ENCODE measurements at regions not wholly inside any gene's neighbourhood (a gene's known extent, or its start where the extent isn't known, plus 50 kb on each side); places are given as distances from the start of the nearest gene placed in this dataset.

DNA sequence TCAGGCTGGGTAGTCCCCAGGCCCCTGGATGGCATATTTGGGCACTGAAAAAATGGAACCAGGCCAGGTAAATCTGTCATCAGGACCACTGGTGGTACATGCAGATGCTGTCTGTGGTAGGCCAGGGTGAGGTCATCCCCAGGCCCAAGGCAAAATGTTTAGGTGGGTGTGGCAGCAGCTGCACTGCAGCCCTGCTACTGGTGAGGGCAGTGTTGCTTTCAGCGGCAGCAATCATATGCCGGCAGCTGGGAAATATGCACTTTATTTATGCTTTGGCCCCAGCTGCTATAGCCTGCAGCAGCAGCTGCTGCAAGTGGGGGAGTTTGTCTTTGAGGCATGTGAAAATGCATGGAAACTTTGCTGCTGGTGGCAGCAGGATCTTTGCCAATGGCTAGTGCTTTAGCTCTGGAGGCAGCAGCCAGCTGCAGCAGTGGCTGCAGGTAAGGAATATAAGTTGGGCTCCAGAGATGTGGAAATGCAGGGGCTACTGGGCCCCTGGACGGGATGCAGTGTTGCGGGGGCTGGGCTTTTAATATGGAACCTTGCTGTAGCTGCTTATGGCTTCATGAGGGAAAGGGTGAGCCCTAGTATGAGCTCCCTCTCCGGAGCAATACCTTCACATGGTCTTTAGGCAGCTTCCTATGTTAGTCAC, 365.7 kb upstream of the CADM1 start:
- DNase-seq = no peak

DNA sequence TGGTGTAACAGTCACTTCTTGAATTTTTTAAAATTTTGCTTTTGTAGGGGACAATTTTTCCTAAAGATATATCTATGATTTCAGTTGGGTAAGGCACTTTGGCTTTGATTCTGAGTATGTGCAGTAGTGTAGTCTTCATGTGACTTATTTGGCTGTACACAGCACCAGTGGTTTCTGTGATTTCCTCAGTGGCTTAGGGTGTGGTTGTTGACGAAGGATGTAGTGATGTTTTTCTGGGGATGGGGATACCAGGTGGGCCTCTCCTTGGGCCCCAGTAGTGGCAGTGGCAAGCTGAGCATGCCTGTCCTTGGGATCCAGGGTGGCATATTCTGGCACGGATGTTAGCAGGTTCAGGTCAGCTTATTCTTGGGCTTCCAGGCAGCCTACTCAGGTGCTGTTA, 364.9 kb upstream of the CADM1 start:
- DNase-seq = no peak

- DNase-seq = no peak
Measured at GRCh38 chr11:115860246-115860645, 356.0 kb upstream of the CADM1 start.

DNA sequence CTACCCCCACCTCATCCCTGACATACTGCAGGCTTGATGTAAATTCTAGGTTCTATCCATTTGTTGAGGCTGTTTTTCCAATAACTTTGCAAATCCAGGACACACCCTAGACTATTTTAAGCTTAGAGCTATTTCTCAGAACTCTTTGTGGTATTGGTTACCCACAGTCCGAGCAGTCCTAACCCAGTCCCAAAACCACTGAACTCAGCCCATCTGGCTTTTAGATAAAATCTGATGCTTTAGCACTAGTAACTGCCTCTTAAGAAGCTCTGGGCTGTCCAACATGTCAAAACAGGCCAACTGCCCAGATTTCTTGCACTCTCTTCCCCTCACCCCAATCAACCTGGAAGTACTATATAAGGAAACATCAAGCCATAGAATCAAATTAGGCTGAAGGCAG, 344.4 kb upstream of the CADM1 start:
- DNase-seq = no peak

GRCh38 chr11:115848080-115848479, 343.9 kb upstream of the CADM1 start:
- DNase-seq = no peak

GRCh38 chr11:115845872-115846271, 341.7 kb upstream of the CADM1 start:
- no peak for DNase-seq

- DNase-seq = no peak
Measured at GRCh38 chr11:115843685-115844084, 339.5 kb upstream of the CADM1 start.

- no peak for DNase-seq
Measured at GRCh38 chr11:115843111-115843510, 338.9 kb upstream of the CADM1 start.

GRCh38 chr11:115820026-115820425, 315.8 kb upstream of the CADM1 start:
- DNase-seq = no peak

DNA sequence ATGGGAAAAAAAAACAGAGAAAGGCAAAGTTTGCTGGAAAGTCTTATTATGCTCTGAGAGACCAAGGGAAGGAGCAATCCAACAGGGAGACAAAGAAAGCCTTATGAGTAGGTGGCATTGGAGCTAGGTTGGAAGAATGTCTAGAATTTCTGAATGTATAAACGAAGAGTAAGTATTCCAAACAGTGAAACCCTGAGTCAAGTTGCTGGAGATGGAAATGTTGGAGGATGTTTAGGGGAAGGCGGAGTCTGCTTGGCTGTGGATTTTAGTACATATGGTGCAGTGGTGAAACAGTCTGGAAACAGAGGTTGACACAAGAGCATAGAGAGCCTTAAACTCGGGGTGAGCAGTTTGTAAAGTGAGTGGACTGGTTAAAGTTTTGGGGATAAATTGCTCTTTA, 314.8 kb upstream of the CADM1 start:
- no peak for DNase-seq

DNA sequence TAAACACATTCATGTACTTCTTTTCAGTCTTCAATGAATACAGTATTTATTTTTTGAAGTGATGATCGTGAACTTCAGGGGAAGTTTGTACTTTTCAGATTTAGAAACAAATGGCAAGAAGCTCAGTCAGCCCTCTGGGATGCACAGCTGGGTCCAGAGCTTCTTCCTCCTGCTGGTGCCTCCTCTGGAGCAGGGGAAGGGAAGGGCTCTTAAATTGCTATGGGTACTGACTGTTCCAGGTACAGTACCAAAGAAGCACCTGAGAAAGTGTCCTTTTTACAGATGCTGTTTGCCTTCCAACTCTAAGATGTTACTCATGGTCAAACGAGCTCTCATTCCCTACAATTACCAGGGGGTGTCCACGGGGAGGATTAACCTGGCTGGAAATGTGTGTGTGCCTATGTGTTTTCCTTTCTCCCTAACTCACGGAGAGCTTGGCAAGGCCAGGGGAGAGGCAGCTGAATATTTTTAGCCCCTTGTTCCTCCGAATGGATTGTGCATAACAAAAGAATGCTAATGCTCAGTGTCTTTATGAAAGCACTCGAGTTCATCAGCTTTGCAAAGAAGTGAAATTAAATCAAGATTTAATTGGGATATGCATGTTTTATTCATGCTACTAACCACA, 313.7 kb upstream of the CADM1 start:
- DNase-seq = no peak

GRCh38 chr11:115808351-115808940, 304.2 kb upstream of the CADM1 start:
- DNase-seq = no peak

DNA sequence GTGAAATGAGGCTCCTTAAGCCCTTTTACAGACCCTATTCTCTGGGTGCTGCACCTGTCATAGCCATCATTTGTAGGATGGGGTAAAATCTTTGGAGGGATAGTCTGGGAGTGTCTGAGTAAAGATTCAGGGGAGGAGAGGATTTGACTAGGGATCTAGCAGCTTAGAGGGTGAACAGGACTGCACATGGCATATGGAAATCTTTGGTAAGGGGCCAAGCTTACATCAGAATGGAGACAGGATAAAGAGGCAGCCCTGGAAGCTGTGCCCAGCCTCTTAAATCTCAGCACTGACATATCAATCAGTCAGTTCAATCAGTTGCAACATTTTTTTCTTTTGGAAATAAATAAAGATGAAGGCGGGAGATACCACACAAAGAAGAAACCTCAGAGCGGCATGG, 301.8 kb upstream of the CADM1 start:
- no peak for DNase-seq

DNA sequence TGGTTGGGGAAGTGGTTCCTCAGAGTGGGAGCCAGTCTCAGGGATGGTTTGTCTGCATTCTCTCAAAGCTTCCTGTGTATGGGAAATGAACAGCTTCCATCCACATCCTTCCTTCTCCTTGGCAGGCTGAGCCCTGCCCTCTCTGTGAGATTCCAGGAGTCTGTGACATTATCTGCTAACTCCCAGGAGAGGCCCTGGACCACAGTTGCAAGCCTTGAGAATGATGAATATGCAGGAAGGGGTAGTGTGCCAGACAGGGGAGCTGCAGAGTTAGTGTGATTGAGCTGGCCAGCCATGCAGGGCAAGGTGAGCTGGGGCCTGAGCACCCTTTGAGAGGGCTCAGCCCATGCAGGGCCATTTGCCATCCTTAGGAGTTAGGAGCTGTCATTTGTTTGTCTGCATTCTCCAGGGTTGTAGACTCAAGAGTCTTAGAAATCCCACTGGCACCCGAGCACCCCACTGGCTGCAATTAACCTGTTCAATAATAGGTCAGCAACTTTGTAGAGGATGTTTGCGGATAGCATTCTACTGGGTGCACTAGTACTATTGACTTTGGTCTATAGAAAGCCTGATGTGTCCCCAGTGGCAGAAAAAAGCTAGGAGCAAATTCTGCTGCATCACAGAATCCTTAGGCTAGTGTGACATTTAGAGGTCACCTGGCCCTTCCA, 299.0 kb upstream of the CADM1 start:
- no peak for DNase-seq

- DNase-seq = no peak
Measured at GRCh38 chr11:115802641-115803040, 298.4 kb upstream of the CADM1 start.

GRCh38 chr11:115792903-115793302, 288.7 kb upstream of the CADM1 start:
- DNase-seq = no peak

DNA sequence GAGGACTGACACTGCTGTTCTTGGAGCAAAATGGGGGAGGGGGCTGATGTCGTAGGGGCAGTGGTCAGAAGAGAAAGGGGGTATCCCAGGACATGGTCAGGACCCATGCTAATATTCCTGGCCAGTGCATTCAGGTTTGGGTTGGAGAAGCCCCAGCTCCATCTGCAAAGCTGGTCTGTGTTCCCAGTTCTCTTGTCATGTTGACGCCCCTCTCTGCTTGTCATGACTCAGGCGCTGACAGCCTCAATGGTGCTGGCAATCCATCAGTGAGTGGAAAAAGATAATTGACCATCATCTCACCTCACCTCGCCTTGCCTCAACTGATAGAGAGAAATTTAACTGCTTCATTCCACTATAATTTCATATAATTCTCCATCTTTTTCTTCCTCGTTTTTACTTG, 283.1 kb upstream of the CADM1 start:
- DNase-seq = no peak

GRCh38 chr11:115784796-115785521, 280.7 kb upstream of the CADM1 start:
- DNase-seq = no peak

- no peak for DNase-seq
Measured at GRCh38 chr11:115780646-115781362, 276.6 kb upstream of the CADM1 start.

GRCh38 chr11:115778928-115779650, 274.9 kb upstream of the CADM1 start:
- no peak for DNase-seq

DNA sequence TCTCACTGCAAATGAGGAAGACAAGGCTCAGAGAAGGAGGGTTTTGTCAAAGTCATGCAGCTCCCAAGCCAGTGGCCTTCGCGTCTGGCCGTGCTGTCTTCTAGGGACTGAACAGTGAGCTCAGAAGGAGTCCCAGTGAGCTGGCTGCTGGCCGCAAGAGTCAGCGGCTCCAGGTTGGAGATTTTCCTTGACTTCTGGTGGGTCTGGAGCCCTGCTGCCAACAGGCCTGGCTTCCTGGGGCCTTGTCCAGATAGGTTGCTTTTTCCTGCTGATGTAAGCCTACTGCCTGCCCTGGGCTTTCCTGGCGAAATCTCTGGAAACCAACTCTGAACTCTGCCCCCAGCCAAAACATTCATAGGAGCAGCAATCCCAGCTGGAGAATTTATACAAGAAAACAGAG, 272.7 kb upstream of the CADM1 start:
- no peak for DNase-seq

GRCh38 chr11:115775846-115776245, 271.6 kb upstream of the CADM1 start:
- no peak for DNase-seq
